ENCODE measurements at regions not wholly inside any gene's neighbourhood (a gene's known extent, or its start where the extent isn't known, plus 50 kb on each side); places are given as distances from the start of the nearest gene placed in this dataset.
A peak's percentile ranks its signal among the peaks of the same experiment; 100 is the strongest.

- H3K4me1 Mint-ChIP-seq: peaks cover 9% of the 10 kb centered on the region
These were observed 104.8 kb upstream of the NEDD9 start for GRCh38 chr6:11337306-11337705.

DNA sequence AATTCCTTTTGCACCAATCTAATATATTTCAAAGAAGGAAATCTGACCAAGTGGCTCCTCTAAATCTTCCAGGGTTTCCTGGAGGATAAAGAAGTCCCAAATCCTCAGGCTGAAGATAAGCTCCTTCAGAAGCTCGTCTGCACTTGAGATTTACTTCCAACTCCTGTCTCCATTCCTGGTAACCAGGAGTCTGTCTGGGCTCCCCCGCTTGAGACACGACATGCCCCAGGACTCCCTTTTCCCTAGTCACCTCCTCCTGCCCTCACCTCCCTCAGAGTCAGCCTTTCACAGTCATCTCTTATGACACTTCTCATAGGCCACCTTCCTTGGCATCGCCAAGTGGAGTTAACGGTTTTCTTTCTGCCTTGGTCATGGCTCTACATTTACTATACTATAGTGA, 103.4 kb upstream of the NEDD9 start:
- Mint-ChIP-seq H3K36me3 (ENCODE audit: low read depth) (peaks cover 6% of the 10 kb centered on the region), H3K4me3 (no peak overlapping the region), H3K4me1 (peaks cover 20% of the 10 kb centered on the region), H3K27ac (no peak overlapping the region), H3K27me3 (no peaks in the 10 kb centered on the region)
- no peaks in the 10 kb centered on the region for H3K9me3 ChIP-seq (ENCODE audit: control insufficient read depth, low read length, poor library complexity, severe bottlenecking)
- DNase-seq (no peak), ATAC-seq (no peak)

More at GRCh38 chr6:11337306-11337705, 104.8 kb upstream of the NEDD9 start:
- Mint-ChIP-seq H3K27me3 (no peaks in the 10 kb centered on the region), H3K4me3 (no peak overlapping the region), H3K27ac (no peak overlapping the region), H3K36me3 (ENCODE audit: low read depth) (peaks cover 9% of the 10 kb centered on the region)
- ATAC-seq (no peak), DNase-seq (no peak)
- H3K9me3 ChIP-seq (ENCODE audit: control insufficient read depth, low read length, poor library complexity, severe bottlenecking): no peaks in the 10 kb centered on the region

- H3K4me3 Mint-ChIP-seq: no peak overlapping the region
- no peaks in the 10 kb centered on the region for H3K27me3 Mint-ChIP-seq
- peaks cover 36% of the 10 kb centered on the region for H3K4me1 Mint-ChIP-seq
- H3K27ac Mint-ChIP-seq: peak overlapping the region; percentile 24
- DNase-seq (no peak), ATAC-seq (peak; percentile 47)
- H3K36me3 Mint-ChIP-seq (ENCODE audit: low read depth): peaks cover 2% of the 10 kb centered on the region
- no peaks in the 10 kb centered on the region for H3K9me3 ChIP-seq (ENCODE audit: control insufficient read depth, low read length, poor library complexity, severe bottlenecking)
These were observed 100.8 kb upstream of the NEDD9 start for GRCh38 chr6:11333132-11333849.

GRCh38 chr6:11332463-11332862, 100.0 kb upstream of the NEDD9 start:
- Mint-ChIP-seq H3K36me3 (ENCODE audit: low read depth) (peaks cover 2% of the 10 kb centered on the region), H3K27me3 (no peaks in the 10 kb centered on the region), H3K4me3 (no peak overlapping the region), H3K4me1 (peaks cover 36% of the 10 kb centered on the region), H3K27ac (no peak overlapping the region)
- ATAC-seq: no peak
- no peaks in the 10 kb centered on the region for H3K9me3 ChIP-seq (ENCODE audit: control insufficient read depth, low read length, poor library complexity, severe bottlenecking)
- DNase-seq: no peak

DNA sequence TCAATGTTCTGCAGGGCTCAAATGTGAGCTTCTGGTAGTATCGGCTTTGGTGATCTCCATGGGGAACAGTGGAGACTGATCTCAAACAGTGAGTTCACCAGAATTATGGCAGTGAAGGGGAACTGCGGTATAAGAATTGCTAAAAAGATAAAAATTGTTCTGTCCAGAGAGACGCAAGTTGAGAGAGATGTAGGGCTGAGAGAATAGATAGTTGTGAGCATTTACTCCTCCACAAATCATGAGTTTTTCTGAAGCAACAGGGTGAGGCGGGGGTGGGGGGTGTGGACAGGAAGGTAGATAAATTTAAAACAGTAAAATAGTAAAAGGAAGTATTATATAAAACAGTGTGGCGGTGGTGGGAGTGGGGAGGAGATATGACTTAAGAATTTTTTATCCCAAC, 98.6 kb upstream of the NEDD9 start:
- Mint-ChIP-seq H3K27me3 (no peaks in the 10 kb centered on the region), H3K4me3 (no peak overlapping the region), H3K4me1 (peaks cover 40% of the 10 kb centered on the region), H3K36me3 (ENCODE audit: low read depth) (peaks cover 3% of the 10 kb centered on the region), H3K27ac (peak overlapping the region; percentile 72)
- no peak for DNase-seq
- no peak for ATAC-seq
- H3K9me3 ChIP-seq (ENCODE audit: control insufficient read depth, low read length, poor library complexity, severe bottlenecking): no peaks in the 10 kb centered on the region

- DNase-seq: no peak
- ATAC-seq: peak; percentile 36
- Mint-ChIP-seq H3K27me3 (no peaks in the 10 kb centered on the region), H3K27ac (peak overlapping the region; percentile 72), H3K4me3 (no peak overlapping the region), H3K4me1 (peaks cover 36% of the 10 kb centered on the region), H3K36me3 (ENCODE audit: low read depth) (peaks cover 3% of the 10 kb centered on the region)
- H3K9me3 ChIP-seq (ENCODE audit: control insufficient read depth, low read length, poor library complexity, severe bottlenecking): no peaks in the 10 kb centered on the region
These were observed 97.9 kb upstream of the NEDD9 start for GRCh38 chr6:11330413-11330760.

DNA sequence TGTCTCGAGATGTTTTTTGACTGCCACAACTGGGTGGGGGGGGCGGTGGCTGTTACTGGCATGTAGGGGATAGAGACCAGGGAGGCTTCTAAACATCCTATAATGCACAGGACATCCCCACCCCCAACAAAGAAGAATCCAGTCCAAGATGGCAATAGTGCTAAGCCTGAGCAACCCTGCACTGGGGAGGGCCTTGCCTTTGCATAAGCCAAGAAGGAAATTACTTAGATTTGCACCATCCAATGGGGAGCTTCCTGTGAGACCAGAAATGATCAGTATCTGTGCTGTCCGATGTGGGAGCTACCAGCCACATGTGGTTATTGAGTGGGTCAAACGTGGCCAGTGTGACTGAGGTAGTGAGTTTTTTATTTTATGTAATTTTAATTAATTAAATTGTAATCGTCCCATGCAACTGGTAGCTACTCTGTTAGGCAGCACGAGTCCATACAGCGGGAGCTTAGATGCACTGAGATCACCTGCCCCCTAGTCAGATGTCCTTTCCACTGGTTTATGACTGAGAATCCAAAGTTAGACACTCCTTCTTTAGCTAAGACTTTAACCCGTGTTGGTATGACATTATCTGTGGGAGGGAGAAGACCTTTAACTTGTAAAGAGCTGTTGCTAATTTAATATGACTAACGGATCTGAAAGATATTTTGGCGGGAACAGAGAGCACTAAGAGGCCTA, 97.4 kb upstream of the NEDD9 start:
- no peaks in the 10 kb centered on the region for H3K27me3 Mint-ChIP-seq
- H3K4me3 Mint-ChIP-seq: peak overlapping the region; percentile 49
- H3K4me1 Mint-ChIP-seq: peaks cover 38% of the 10 kb centered on the region
- H3K9me3 ChIP-seq (ENCODE audit: control insufficient read depth, low read length, poor library complexity, severe bottlenecking): no peaks in the 10 kb centered on the region
- peaks cover 3% of the 10 kb centered on the region for H3K36me3 Mint-ChIP-seq (ENCODE audit: low read depth)
- peak overlapping the region; percentile 72 for H3K27ac Mint-ChIP-seq
- DNase-seq (no peak), ATAC-seq (no peak)

GRCh38 chr6:11328613-11329247, 96.3 kb upstream of the NEDD9 start:
- no peak for ATAC-seq
- no peak overlapping the region for H3K4me3 Mint-ChIP-seq
- H3K36me3 Mint-ChIP-seq (ENCODE audit: low read depth): peaks cover 3% of the 10 kb centered on the region

DNA sequence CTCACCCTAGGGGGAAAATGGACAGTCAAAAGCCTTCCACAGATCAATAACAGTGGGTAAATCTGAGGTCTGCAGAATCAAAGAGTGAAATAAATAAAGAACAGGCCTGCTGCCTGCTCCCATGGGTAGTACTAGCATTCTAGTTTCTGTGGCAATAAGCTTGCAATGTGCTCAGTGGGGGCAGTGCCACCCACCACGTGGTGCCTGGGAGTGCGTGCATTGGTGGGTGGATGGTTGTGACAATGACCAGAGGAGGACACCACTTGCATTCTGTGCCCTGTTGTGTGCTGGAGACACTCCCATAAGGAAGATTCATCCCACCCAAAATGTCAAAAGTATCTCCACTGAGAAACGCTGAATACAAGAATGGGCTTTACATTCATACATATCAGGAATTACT, 95.5 kb upstream of the NEDD9 start:
- ATAC-seq: no peak
- DNase-seq: no peak
- Mint-ChIP-seq H3K4me3 (no peak overlapping the region), H3K27me3 (no peaks in the 10 kb centered on the region), H3K27ac (no peak overlapping the region), H3K4me1 (peaks cover 47% of the 10 kb centered on the region), H3K36me3 (ENCODE audit: low read depth) (peaks cover 3% of the 10 kb centered on the region)
- H3K9me3 ChIP-seq (ENCODE audit: control insufficient read depth, low read length, poor library complexity, severe bottlenecking): no peaks in the 10 kb centered on the region

More at GRCh38 chr6:11328613-11329247, 96.3 kb upstream of the NEDD9 start:
- Mint-ChIP-seq H3K27me3 (no peaks in the 10 kb centered on the region), H3K4me1 (peaks cover 45% of the 10 kb centered on the region), H3K27ac (no peak overlapping the region)
- no peaks in the 10 kb centered on the region for H3K9me3 ChIP-seq (ENCODE audit: control insufficient read depth, low read length, poor library complexity, severe bottlenecking)
- no peak for DNase-seq

- Mint-ChIP-seq H3K27ac (peak overlapping the region; percentile 96), H3K4me3 (no peak overlapping the region), H3K36me3 (ENCODE audit: low read depth) (peaks cover 3% of the 10 kb centered on the region), H3K27me3 (no peaks in the 10 kb centered on the region), H3K4me1 (peaks cover 46% of the 10 kb centered on the region)
- ATAC-seq (no peak), DNase-seq (no peak)
- H3K9me3 ChIP-seq (ENCODE audit: control insufficient read depth, low read length, poor library complexity, severe bottlenecking): no peaks in the 10 kb centered on the region
These were observed 93.6 kb upstream of the NEDD9 start for GRCh38 chr6:11326116-11326515.

DNA sequence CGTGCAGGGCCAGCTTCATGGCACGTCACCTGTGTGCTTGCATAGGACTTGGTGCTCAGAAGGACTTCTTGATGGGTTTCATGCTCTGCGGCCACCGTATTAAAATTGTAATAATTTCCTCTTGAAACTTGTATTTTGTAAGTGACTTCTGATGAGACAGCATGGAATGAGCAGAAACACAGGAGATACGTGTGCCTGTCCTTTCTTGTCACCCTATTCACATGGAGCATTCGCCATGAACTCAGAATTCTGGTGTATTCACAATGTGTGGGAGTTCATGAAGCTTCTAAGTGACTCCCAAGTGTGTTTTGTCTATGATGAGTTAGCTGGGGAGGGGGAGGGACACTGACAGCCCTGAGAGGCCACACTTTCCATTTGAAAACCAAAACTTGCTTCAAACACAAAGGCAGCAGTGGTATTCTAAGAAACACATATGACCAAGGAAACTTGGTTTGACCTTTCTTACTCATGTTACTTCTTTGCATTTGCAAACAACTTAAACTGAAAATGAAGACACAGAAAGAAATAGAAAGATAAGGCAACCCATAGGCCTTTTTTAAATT, 92.1 kb upstream of the NEDD9 start:
- Mint-ChIP-seq H3K4me1 (peaks cover 48% of the 10 kb centered on the region), H3K27ac (peak overlapping the region; percentile 96), H3K4me3 (peak overlapping the region; percentile 31), H3K36me3 (ENCODE audit: low read depth) (peaks cover 3% of the 10 kb centered on the region), H3K27me3 (no peaks in the 10 kb centered on the region)
- ATAC-seq (no peak), DNase-seq (no peak)
- H3K9me3 ChIP-seq (ENCODE audit: control insufficient read depth, low read length, poor library complexity, severe bottlenecking): no peaks in the 10 kb centered on the region

- Mint-ChIP-seq H3K4me3 (no peak overlapping the region), H3K36me3 (ENCODE audit: low read depth) (peaks cover 7% of the 10 kb centered on the region), H3K27me3 (no peaks in the 10 kb centered on the region), H3K27ac (peak overlapping the region; percentile 96), H3K4me1 (peaks cover 49% of the 10 kb centered on the region)
- ATAC-seq: peak; percentile 61
- DNase-seq: no peak
- H3K9me3 ChIP-seq (ENCODE audit: control insufficient read depth, low read length, poor library complexity, severe bottlenecking): no peaks in the 10 kb centered on the region
These were observed 91.4 kb upstream of the NEDD9 start for GRCh38 chr6:11323666-11324452.
